Cardiac fibroblast (primary cell): ENCODE measurements at regions not wholly inside any gene's neighbourhood (a gene's known extent, or its start where the extent isn't known, plus 50 kb on each side); places are given as distances from the start of the nearest gene placed in this dataset.

Source experiments
- DNase-seq, 2 donors: peaks; one replicate each; pipeline versions ENCODE4 v3.0.0 to v3.0.0-alpha.2; 2010; ENCODE audit warnings: low read depth in 2 of 2
- H3K4me3 ChIP-seq, 2 donors: replicated peaks in 1 of 2; 1 replicate in 1 of 2; 2 replicates in 1 of 2; pipeline ENCODE4 v1.5.1; 2011; ENCODE audit warnings: low read depth in 2 of 2, low read length in 2 of 2, mild to moderate bottlenecking in 2 of 2, moderate library complexity in 1 of 2
- CTCF ChIP-seq: IDR thresholded peaks from one replicate; pipeline ENCODE4 v1.5.1; 2011; ENCODE audit warnings: low read depth, mild to moderate bottlenecking, low read length, inconsistent platforms

- DNase-seq: no peak
- no peak for TF ChIP-seq CTCF
- H3K4me3 ChIP-seq: no peak overlapping the region
Measured at GRCh38 chr2:104638859-104639202, 215.1 kb upstream of the POU3F3 start.

GRCh38 chr2:104641786-104642185 lies 212.1 kb upstream of the POU3F3 start:
- no peak overlapping the region for H3K4me3 ChIP-seq
- no peak for DNase-seq
- no peak for TF ChIP-seq CTCF

GRCh38 chr2:104648376-104648775 lies 205.5 kb upstream of the POU3F3 start:
- DNase-seq: no peak
- no peak for TF ChIP-seq CTCF
- H3K4me3 ChIP-seq: no peak overlapping the region

GRCh38 chr2:104649866-104650265 lies 204.0 kb upstream of the POU3F3 start:
- no peak for DNase-seq
- H3K4me3 ChIP-seq: no peak overlapping the region
- TF ChIP-seq CTCF: no peak

GRCh38 chr2:104650405-104650996 lies 203.4 kb upstream of the POU3F3 start:
- no peak for TF ChIP-seq CTCF
- DNase-seq: no peak

GRCh38 chr2:104654811-104655210 lies 199.1 kb upstream of the POU3F3 start:
- TF ChIP-seq CTCF: no peak
- DNase-seq: peak in 1 of 2 donors; percentile 24
- H3K4me3 ChIP-seq: no peak overlapping the region

More at GRCh38 chr2:104650405-104650996, 203.4 kb upstream of the POU3F3 start:
- H3K4me3 ChIP-seq: no peak overlapping the region

GRCh38 chr2:104656571-104657163 lies 197.2 kb upstream of the POU3F3 start:
- DNase-seq: no peak
- no peak overlapping the region for H3K4me3 ChIP-seq
- TF ChIP-seq CTCF: no peak
